Transverse colon (tissue), 4 donors: ENCODE measurements at regions not wholly inside any gene's neighbourhood (a gene's known extent, or its start where the extent isn't known, plus 50 kb on each side); places are given as distances from the start of the nearest gene placed in this dataset.

Experiments
- CTCF ChIP-seq, 5 experiments: fragments of 200-600 bp in 3 of 5; fragments of 450-650 bp in 2 of 5; sonication (generic) in 3 of 5; IDR thresholded peaks; 1 replicate in 2 of 5; 2 replicates in 3 of 5; pipeline ENCODE4 v1.5.1; 2016 to 2017; ENCODE audit warnings: antibody characterized with exemption in 5 of 5, inconsistent platforms in 3 of 5, mild to moderate bottlenecking in 2 of 5, moderate library complexity in 1 of 5
- POLR2A ChIP-seq: fragments of 450-650 bp; IDR thresholded peaks from one replicate; pipeline ENCODE4 v1.6.1; 2016; ENCODE audit warnings: antibody characterized with exemption, mild to moderate bottlenecking, moderate library complexity
- POLR2AphosphoS5 ChIP-seq, 3 donors: sonication (generic); formaldehyde crosslinking; IDR thresholded peaks; one replicate each; pipeline ENCODE4 v1.6.1; 2016; ENCODE audit warnings: antibody characterized with exemption in 3 of 3

GRCh38 chr2:195514365-195514764 lies 142.7 kb upstream of the SLC39A10 start:
- TF ChIP-seq CTCF (IDR thresholded peaks at IDR 0.05): no peak
- TF ChIP-seq POLR2AphosphoS5 (IDR thresholded peaks at IDR 0.05): no peak
- no peak for TF ChIP-seq POLR2A
